Effector memory CD8-positive, alpha-beta T cell (primary cell): ENCODE measurements at regions not wholly inside any gene's neighbourhood (a gene's known extent, or its start where the extent isn't known, plus 50 kb on each side); places are given as distances from the start of the nearest gene placed in this dataset.
"Not testable (repeated sequence)": the region's sequence is repeated elsewhere in the genome, so short reads cannot be mapped to it uniquely, and the experiment has no call there.

ENCODE experiments used
- ATAC-seq: fragments of 150-1000 bp; cut with Tn5 transposase; replicated peaks from 2 replicates; pipeline ENCODE4 v1.10.0; 2021; ENCODE audit warnings: mild to moderate bottlenecking, moderate library complexity
- DNase-seq, 3 experiments: peaks; one replicate each; pipeline ENCODE4 v3.0.0; 2021
- H3K27ac Mint-ChIP-seq, 2 donors: one replicate each; pipeline ENCODE4 v1.8.0; 2022; ENCODE audit warnings: mild to moderate bottlenecking in 2 of 2, mixed read lengths in 2 of 2, moderate library complexity in 2 of 2
- H3K27me3 Mint-ChIP-seq, 2 donors: one replicate each; pipeline ENCODE4 v1.8.0; 2022; ENCODE audit warnings: mixed read lengths in 2 of 2
- H3K36me3 Mint-ChIP-seq: one replicate; pipeline ENCODE4 v1.8.0; 2022; ENCODE audit warnings: mild to moderate bottlenecking, moderate library complexity, mixed read lengths; ENCODE audit not compliant: insufficient read depth
- H3K4me1 Mint-ChIP-seq, 2 donors: one replicate each; pipeline ENCODE4 v1.8.0; 2022; ENCODE audit warnings: low read depth in 2 of 2, mixed read lengths in 2 of 2
- H3K4me3 Mint-ChIP-seq, 2 donors: one replicate each; pipeline ENCODE4 v1.8.0; 2022; ENCODE audit warnings: mild to moderate bottlenecking in 2 of 2, mixed read lengths in 2 of 2, moderate library complexity in 2 of 2
- H3K9me3 Mint-ChIP-seq, 2 donors: one replicate each; pipeline ENCODE4 v1.8.0; 2022; ENCODE audit warnings: mixed read lengths in 2 of 2

- H3K36me3 Mint-ChIP-seq, H3K9me3 Mint-ChIP-seq, ATAC-seq, H3K4me3 Mint-ChIP-seq, DNase-seq, H3K27ac Mint-ChIP-seq, H3K4me1 Mint-ChIP-seq: not testable (repeated sequence)
- H3K27me3 Mint-ChIP-seq: peaks cover 15 to 25% of the 10 kb centered on the region in 2 donors
These were observed 1293.4 kb downstream of the GATA3 start for GRCh38 chr10:9347933-9348332.

GRCh38 chr10:9357471-9357870 is 1303.0 kb downstream of the GATA3 start:
- Mint-ChIP-seq H3K4me1 (no peaks in the 10 kb centered on the region), H3K9me3 (no peaks in the 10 kb centered on the region), H3K36me3 (no peaks in the 10 kb centered on the region), H3K4me3 (no peak overlapping the region), H3K27ac (no peak overlapping the region), H3K27me3 (peaks cover 5 to 12% of the 10 kb centered on the region in 2 donors)
- no peak for DNase-seq
- no peak for ATAC-seq

GRCh38 chr10:9362721-9363120 is 1308.2 kb downstream of the GATA3 start:
- no peaks in the 10 kb centered on the region for H3K9me3 Mint-ChIP-seq
- H3K27me3 Mint-ChIP-seq: peaks cover 5 to 8% of the 10 kb centered on the region in 2 donors
- no peak for ATAC-seq
- H3K4me3 Mint-ChIP-seq: no peak overlapping the region
- no peak for DNase-seq
- H3K4me1 Mint-ChIP-seq: no peaks in the 10 kb centered on the region
- H3K36me3 Mint-ChIP-seq: no peaks in the 10 kb centered on the region
- no peak overlapping the region for H3K27ac Mint-ChIP-seq

GRCh38 chr10:9379183-9379582 is 1324.7 kb downstream of the GATA3 start:
- Mint-ChIP-seq H3K4me1 (no peaks in the 10 kb centered on the region), H3K9me3 (peaks cover 0 to 4% of the 10 kb centered on the region in 2 donors), H3K4me3 (no peak overlapping the region), H3K27ac (no peak overlapping the region), H3K36me3 (no peaks in the 10 kb centered on the region), H3K27me3 (peaks cover 6 to 25% of the 10 kb centered on the region in 2 donors)
- DNase-seq (no peak), ATAC-seq (no peak)

GRCh38 chr10:9381733-9382532 is 1327.4 kb downstream of the GATA3 start:
- H3K27ac Mint-ChIP-seq: no peak overlapping the region
- no peaks in the 10 kb centered on the region for H3K4me1 Mint-ChIP-seq
- H3K36me3 Mint-ChIP-seq: no peaks in the 10 kb centered on the region
- DNase-seq (no peak), ATAC-seq (no peak)
- H3K27me3 Mint-ChIP-seq: peaks cover 6 to 25% of the 10 kb centered on the region in 2 donors
- no peak overlapping the region for H3K4me3 Mint-ChIP-seq
- peaks cover 0 to 4% of the 10 kb centered on the region in 2 donors for H3K9me3 Mint-ChIP-seq

- peaks cover 6 to 25% of the 10 kb centered on the region in 2 donors for H3K27me3 Mint-ChIP-seq
- ATAC-seq (no peak), DNase-seq (no peak)
- H3K4me3 Mint-ChIP-seq: no peak overlapping the region
- H3K36me3 Mint-ChIP-seq: no peaks in the 10 kb centered on the region
- no peak overlapping the region for H3K27ac Mint-ChIP-seq
- H3K9me3 Mint-ChIP-seq: peaks cover 0 to 4% of the 10 kb centered on the region in 2 donors
- no peaks in the 10 kb centered on the region for H3K4me1 Mint-ChIP-seq
These were observed 1328.0 kb downstream of the GATA3 start for GRCh38 chr10:9382533-9382866.

- ATAC-seq (no peak), DNase-seq (no peak)
- no peaks in the 10 kb centered on the region for H3K9me3 Mint-ChIP-seq
- no peak overlapping the region for H3K27ac Mint-ChIP-seq
- no peaks in the 10 kb centered on the region for H3K4me1 Mint-ChIP-seq
- H3K27me3 Mint-ChIP-seq: no peaks in the 10 kb centered on the region
- no peak overlapping the region for H3K4me3 Mint-ChIP-seq
- H3K36me3 Mint-ChIP-seq: no peaks in the 10 kb centered on the region
These were observed 1336.0 kb downstream of the GATA3 start for GRCh38 chr10:9390516-9390915.

GRCh38 chr10:9399275-9399983 is 1344.9 kb downstream of the GATA3 start:
- ATAC-seq (no peak), DNase-seq (no peak)
- Mint-ChIP-seq H3K27me3 (peaks cover 4 to 13% of the 10 kb centered on the region in 2 donors), H3K4me1 (no peaks in the 10 kb centered on the region), H3K36me3 (no peaks in the 10 kb centered on the region), H3K4me3 (no peak overlapping the region), H3K9me3 (peaks cover 0 to 4% of the 10 kb centered on the region in 2 donors), H3K27ac (no peak overlapping the region)

GRCh38 chr10:9402067-9402466 is 1347.6 kb downstream of the GATA3 start:
- not testable (repeated sequence) for DNase-seq, H3K27ac Mint-ChIP-seq, ATAC-seq, H3K4me3 Mint-ChIP-seq, H3K36me3 Mint-ChIP-seq, H3K4me1 Mint-ChIP-seq
- H3K9me3 Mint-ChIP-seq: peaks cover 2 to 10% of the 10 kb centered on the region in 2 donors
- peaks cover 4 to 13% of the 10 kb centered on the region in 2 donors for H3K27me3 Mint-ChIP-seq

GRCh38 chr10:9402507-9403195 is 1348.2 kb downstream of the GATA3 start:
- not testable (repeated sequence) for DNase-seq, H3K4me3 Mint-ChIP-seq, ATAC-seq, H3K36me3 Mint-ChIP-seq, H3K27ac Mint-ChIP-seq, H3K4me1 Mint-ChIP-seq
- H3K9me3 Mint-ChIP-seq: peaks cover 2 to 10% of the 10 kb centered on the region in 2 donors
- peaks cover 4 to 13% of the 10 kb centered on the region in 2 donors for H3K27me3 Mint-ChIP-seq

GRCh38 chr10:9407201-9407600 is 1352.7 kb downstream of the GATA3 start:
- Mint-ChIP-seq H3K9me3 (peaks cover 2 to 10% of the 10 kb centered on the region in 2 donors), H3K27me3 (peaks cover 4 to 20% of the 10 kb centered on the region in 2 donors)
- not testable (repeated sequence) for H3K36me3 Mint-ChIP-seq, H3K4me3 Mint-ChIP-seq, ATAC-seq, DNase-seq, H3K4me1 Mint-ChIP-seq, H3K27ac Mint-ChIP-seq

GRCh38 chr10:9416331-9416730 is 1361.8 kb downstream of the GATA3 start:
- Mint-ChIP-seq H3K4me3 (no peak overlapping the region), H3K27me3 (no peaks in the 10 kb centered on the region), H3K9me3 (peaks cover 6 to 11% of the 10 kb centered on the region in 2 donors), H3K27ac (no peak overlapping the region), H3K36me3 (peaks cover 3% of the 10 kb centered on the region), H3K4me1 (no peaks in the 10 kb centered on the region)
- no peak for ATAC-seq
- no peak for DNase-seq

- Mint-ChIP-seq H3K36me3 (peaks cover 3% of the 10 kb centered on the region), H3K4me3 (no peak overlapping the region), H3K27ac (no peak overlapping the region), H3K9me3 (peaks cover 10 to 11% of the 10 kb centered on the region in 2 donors), H3K4me1 (no peaks in the 10 kb centered on the region), H3K27me3 (no peaks in the 10 kb centered on the region)
- DNase-seq (no peak), ATAC-seq (no peak)
These were observed 1365.3 kb downstream of the GATA3 start for GRCh38 chr10:9419757-9420156.
